A549 (cell line): ENCODE measurements at regions not wholly inside any gene's neighbourhood (a gene's known extent, or its start where the extent isn't known, plus 50 kb on each side); places are given as distances from the start of the nearest gene placed in this dataset.
"Not testable (repeated sequence)": the region's sequence is repeated elsewhere in the genome, so short reads cannot be mapped to it uniquely, and the experiment has no call there.

Source experiments
- BHLHE40 ChIP-seq: IDR thresholded peaks from 2 replicates; pipeline ENCODE4 v1.6.1; 2012; ENCODE audit warnings: low read depth, low read length, inconsistent platforms
- EP300 ChIP-seq, 2 experiments: fragments of >200 bp; sonication (Bioruptor Twin); formaldehyde crosslinking; IDR thresholded peaks; 2 replicates in 1 of 2; 3 replicates in 1 of 2; pipeline ENCODE4 v1.6.1; 2016 to 2017
- GATA3 ChIP-seq: IDR thresholded peaks from 2 replicates; pipeline ENCODE4 v1.6.1; 2012; ENCODE audit warnings: borderline replicate concordance
- NFE2L2 ChIP-seq: fragments of 150-350 bp; conservative IDR thresholded peaks from 2 replicates; pipeline ENCODE4 v1.6.1; 2014; ENCODE audit warnings: low read length
- POLR2A ChIP-seq: IDR thresholded peaks from 2 replicates; pipeline ENCODE4 v1.6.1; 2012; ENCODE audit warnings: mild to moderate bottlenecking, low read length
- RFX5 ChIP-seq: fragments of 450-650 bp; IDR thresholded peaks from 2 replicates; pipeline ENCODE4 v1.7.1; 2014; ENCODE audit warnings: antibody characterized with exemption, mild to moderate bottlenecking, moderate library complexity
- ZNF302 ChIP-seq: fragments of 250-450 bp; sonication (Bioruptor Pico); IDR thresholded peaks from 2 replicates; pipeline ENCODE4 v1.9.0; 2021; ENCODE audit warnings: inconsistent platforms, mild to moderate bottlenecking, moderate library complexity
- TF ChIP-seq, protein P1 (sequence below): fragments of >200 bp; sonication (Bioruptor Twin); formaldehyde crosslinking; IDR thresholded peaks from 3 replicates; pipeline ENCODE4 v1.5.1; 2016
- TF ChIP-seq, protein P2 (sequence below): fragments of 450-650 bp; IDR thresholded peaks from 2 replicates; pipeline ENCODE4 v1.6.1; 2014; ENCODE audit warnings: antibody characterized with exemption

DNA sequence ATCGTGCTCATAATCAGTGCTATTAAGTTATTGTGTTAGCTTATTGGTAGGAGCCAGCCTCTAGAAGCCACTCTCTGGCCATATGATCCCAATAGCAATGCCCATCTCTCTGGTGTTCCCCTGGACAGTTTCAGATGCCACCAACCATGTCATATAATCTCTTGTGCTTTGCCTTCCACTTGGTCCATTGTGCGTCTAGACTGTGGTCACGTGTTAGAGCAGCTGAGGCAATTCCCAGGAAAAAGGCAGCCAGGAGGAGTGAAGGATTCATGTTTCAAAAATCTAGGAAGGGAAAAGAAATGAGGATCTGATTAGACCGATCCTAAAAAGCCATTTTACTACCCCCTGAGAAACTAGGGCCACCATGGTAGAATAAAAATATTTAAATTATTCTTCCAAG, 58.6 kb upstream of the AGAP9 start:
- TF ChIP-seq NFE2L2; ZNF302 (CRISPR knock-in tag); RFX5; POLR2A; GATA3; EP300 (IDR thresholded peaks at IDR 0.05); BHLHE40: not testable (repeated sequence)
- TF ChIP-seq, protein P1, sequence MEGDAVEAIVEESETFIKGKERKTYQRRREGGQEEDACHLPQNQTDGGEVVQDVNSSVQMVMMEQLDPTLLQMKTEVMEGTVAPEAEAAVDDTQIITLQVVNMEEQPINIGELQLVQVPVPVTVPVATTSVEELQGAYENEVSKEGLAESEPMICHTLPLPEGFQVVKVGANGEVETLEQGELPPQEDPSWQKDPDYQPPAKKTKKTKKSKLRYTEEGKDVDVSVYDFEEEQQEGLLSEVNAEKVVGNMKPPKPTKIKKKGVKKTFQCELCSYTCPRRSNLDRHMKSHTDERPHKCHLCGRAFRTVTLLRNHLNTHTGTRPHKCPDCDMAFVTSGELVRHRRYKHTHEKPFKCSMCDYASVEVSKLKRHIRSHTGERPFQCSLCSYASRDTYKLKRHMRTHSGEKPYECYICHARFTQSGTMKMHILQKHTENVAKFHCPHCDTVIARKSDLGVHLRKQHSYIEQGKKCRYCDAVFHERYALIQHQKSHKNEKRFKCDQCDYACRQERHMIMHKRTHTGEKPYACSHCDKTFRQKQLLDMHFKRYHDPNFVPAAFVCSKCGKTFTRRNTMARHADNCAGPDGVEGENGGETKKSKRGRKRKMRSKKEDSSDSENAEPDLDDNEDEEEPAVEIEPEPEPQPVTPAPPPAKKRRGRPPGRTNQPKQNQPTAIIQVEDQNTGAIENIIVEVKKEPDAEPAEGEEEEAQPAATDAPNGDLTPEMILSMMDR = not testable (repeated sequence)
- TF ChIP-seq, protein P2, sequence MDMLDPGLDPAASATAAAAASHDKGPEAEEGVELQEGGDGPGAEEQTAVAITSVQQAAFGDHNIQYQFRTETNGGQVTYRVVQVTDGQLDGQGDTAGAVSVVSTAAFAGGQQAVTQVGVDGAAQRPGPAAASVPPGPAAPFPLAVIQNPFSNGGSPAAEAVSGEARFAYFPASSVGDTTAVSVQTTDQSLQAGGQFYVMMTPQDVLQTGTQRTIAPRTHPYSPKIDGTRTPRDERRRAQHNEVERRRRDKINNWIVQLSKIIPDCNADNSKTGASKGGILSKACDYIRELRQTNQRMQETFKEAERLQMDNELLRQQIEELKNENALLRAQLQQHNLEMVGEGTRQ = not testable (repeated sequence)
